SU-DHL-6 (cell line): ENCODE measurements at regions not wholly inside any gene's neighbourhood (a gene's known extent, or its start where the extent isn't known, plus 50 kb on each side); places are given as distances from the start of the nearest gene placed in this dataset.

Experiments
- CTCF ChIP-seq: fragments of 200-600 bp; sonication (generic); IDR thresholded peaks from one replicate; pipeline ENCODE4 v1.5.1; 2017; ENCODE audit warnings: antibody characterized with exemption, mild to moderate bottlenecking, low read length, moderate library complexity; ENCODE audit not compliant: insufficient read depth, poor library complexity, severe bottlenecking
- EZH2phosphoT487 ChIP-seq: fragments of 200-600 bp; sonication (generic), shearing (Covaris generic); conservative IDR thresholded peaks from 2 replicates; pipeline ENCODE4 v1.6.1; 2018; ENCODE audit warnings: mild to moderate bottlenecking, antibody characterized with exemption, low read length, moderate library complexity, mixed read lengths

- TF ChIP-seq CTCF (no peak), EZH2phosphoT487 (no peak)
These were observed 162.8 kb upstream of the NFE2L3 start for GRCh38 chr7:25989140-25989705.
